ENCODE measurements at regions not wholly inside any gene's neighbourhood (a gene's known extent, or its start where the extent isn't known, plus 50 kb on each side); places are given as distances from the start of the nearest gene placed in this dataset.

DNA sequence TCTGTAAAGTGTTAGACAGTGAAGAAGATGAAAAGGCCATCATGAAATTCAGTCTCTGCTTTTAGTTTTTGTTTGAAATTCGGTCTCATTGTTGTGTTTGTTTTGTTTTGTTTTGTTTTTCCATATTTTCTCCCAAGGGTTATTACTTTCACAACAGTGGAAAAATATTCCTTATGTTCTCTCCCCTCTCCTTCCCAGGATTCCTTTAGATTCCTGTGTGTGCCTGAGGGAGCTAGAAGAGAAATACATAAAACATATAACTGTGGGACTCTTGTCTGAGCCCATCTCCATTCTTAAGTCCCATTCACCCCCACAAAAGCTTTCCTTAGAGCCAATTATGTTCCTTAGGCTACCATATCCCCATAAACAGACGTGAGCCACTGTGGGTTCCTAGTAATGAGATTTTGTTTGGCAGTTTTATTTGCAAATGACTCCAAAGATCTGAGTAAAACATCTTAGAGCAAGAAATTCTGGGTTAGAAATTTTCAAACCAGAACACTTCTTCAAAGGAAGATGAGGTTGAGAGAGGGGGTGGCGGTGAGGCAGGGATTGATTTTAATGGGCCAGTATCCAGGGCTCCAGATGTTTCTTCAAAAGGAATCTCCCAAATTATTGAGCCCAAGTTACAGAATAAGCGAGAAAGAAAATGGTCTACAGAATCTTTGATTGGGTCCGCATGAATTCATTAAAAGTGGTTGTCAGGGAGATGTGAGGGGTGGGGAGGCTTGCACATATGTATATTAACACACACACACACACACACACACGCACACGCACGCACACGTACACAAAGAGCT is 157.8 kb upstream of the TNP1 start:
- H3K4me3 ChIP-seq (ENCODE audit: low read length): no peak overlapping the region
- DNase-seq (ENCODE audit: low read depth, low spot score): no peak

DNA sequence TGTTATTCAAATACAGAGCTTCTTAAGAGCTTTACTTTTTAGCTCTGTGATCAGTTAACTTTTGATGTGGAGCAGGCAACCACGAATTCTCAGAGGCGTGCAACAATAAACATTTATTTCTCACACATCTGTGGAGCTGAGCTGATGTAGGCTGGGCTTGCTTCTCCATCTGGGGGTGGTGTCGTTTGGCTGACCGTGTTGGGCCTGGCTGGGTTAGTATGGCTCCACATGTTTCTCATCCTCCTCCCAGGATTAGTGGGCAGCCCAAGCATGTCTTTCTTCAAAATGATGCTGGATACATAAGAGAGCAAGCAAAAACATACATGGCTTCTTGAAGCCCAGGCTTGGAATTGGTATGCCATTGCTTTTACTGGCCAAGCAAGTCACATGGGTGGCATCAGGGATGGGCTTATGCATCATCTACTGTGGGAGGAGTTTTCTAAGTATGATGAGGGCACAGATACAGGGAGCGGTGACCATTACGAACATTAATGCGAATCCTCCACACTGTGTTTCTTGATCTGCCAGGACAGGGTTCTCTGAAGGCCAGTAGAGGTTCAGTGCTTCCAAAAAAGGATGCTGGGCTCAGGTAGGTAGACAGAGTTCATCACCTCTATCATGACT is 157.0 kb upstream of the TNP1 start:
- peak; percentile 45 for DNase-seq (ENCODE audit: low read depth, low spot score)
- no peak overlapping the region for H3K4me3 ChIP-seq (ENCODE audit: low read length)

DNA sequence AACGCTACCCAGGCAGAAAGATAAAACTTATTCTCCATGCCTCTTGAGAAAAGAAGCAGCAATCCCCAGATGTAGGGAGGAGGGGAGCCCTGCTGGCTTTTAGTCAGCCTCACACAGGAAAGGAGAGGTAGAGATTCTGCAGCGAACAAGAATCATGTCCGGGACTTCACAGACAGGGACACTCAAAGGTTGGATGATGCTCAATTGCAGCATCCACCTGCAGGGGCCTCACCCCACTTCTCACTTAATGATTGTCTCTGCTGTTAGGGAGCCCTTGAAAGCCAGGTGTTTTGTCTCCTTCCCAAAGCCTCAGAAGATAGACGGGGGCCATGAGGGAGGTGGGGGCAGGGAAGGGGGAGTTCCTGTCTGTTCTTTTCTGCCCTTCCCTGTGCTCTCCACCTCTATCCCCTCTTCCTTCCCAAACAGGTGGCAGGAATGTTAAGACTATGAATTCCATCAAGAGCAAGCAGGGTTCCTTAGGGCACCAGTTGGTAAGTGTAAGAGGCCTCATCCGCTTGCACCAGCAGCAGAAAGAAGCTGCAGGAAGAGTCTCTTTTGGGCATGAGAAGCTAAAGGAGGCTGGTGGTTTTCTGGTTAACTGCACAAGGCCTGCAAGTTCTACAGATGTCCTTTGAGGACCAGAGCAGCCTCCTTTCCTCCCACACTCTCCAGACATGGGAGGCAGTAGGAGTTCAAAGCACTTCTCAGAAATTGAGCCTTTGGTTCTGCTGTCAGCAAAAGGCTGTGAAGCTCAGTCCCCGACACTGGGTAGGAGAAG is 154.7 kb upstream of the TNP1 start:
- H3K4me3 ChIP-seq (ENCODE audit: low read length): no peak overlapping the region
- DNase-seq (ENCODE audit: low read depth, low spot score): peak; percentile 63

GRCh38 chr2:217013926-217014325 is 154.1 kb upstream of the TNP1 start:
- DNase-seq (ENCODE audit: low read depth, low spot score): no peak
- no peak overlapping the region for H3K4me3 ChIP-seq (ENCODE audit: low read length)

GRCh38 chr2:217011576-217011975 is 151.7 kb upstream of the TNP1 start:
- DNase-seq (ENCODE audit: low read depth, low spot score): no peak

GRCh38 chr2:217010173-217010572 is 150.3 kb upstream of the TNP1 start:
- DNase-seq (ENCODE audit: low read depth, low spot score): no peak
- no peak overlapping the region for H3K4me3 ChIP-seq (ENCODE audit: low read length)

More at GRCh38 chr2:217011576-217011975, 151.7 kb upstream of the TNP1 start:
- no peak overlapping the region for H3K4me3 ChIP-seq (ENCODE audit: low read length)

- no peak for DNase-seq (ENCODE audit: low read depth, low spot score)
- H3K4me3 ChIP-seq (ENCODE audit: low read length): no peak overlapping the region
Observed at GRCh38 chr2:217008794-217009193, 148.9 kb upstream of the TNP1 start.

- no peak for DNase-seq (ENCODE audit: low read depth, low spot score)
- H3K4me3 ChIP-seq (ENCODE audit: low read length): no peak overlapping the region
Observed at GRCh38 chr2:217006217-217006616, 146.4 kb upstream of the TNP1 start.

DNA sequence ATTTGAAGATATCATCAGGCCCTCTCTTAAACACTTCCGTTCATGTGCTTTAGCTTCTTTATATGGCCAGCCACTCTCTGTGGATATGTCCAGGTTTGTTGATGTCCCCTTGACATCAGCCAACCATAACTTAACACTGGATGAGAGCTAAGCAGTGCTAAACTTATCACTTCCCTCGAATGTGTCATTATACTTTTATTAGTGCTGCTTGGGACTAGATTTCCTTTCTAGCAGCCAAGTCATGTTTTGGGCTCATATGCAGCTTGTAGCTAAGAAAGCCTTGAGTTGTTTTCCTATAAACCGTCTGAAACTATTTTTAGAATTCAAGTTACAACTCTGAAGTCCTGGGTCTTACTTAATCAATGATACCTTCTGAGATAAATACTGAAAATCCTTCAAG is 144.8 kb upstream of the TNP1 start:
- no peak for DNase-seq (ENCODE audit: low read depth, low spot score)
- H3K4me3 ChIP-seq (ENCODE audit: low read length): no peak overlapping the region

DNA sequence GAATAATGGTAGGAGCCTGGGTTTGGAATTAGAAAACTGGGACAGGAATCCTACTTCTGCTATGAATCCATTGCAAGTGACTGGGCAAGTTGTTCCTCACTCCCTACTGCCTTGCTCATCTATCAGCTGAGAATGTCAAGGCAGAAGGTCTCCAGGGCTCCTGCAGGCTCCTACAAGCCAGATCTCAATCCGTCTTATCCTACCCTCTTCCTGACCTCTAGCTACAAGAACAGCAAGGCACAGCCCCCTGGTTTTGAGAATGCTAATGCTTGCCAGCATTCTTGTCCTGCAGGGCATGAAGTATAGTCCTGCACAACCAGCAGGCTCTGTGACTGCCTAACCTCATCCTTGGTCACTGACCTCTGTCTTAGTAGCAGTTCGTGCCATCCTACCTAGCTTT is 141.9 kb upstream of the TNP1 start:
- DNase-seq (ENCODE audit: low read depth, low spot score): no peak
- H3K4me3 ChIP-seq (ENCODE audit: low read length): no peak overlapping the region

DNA sequence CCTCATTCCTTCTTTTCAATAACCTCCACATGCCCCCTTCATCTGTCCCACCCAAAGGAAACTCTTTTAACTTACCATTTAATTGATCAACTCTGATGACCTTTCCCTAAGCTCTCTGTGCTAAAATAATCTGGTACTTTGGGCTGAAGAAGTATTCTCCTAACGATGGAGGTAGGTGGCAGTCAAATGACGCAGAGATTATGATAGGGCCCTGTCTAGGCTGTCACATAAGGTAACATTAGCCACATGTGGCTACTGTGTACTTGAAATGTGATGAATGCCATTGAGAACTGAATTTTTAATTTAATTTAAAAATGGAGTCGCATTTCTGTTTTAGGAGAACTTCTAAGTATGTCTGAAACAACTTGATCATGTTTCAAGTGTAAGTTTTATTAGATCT is 140.5 kb upstream of the TNP1 start:
- DNase-seq (ENCODE audit: low read depth, low spot score): no peak
- H3K4me3 ChIP-seq (ENCODE audit: low read length): no peak overlapping the region

DNA sequence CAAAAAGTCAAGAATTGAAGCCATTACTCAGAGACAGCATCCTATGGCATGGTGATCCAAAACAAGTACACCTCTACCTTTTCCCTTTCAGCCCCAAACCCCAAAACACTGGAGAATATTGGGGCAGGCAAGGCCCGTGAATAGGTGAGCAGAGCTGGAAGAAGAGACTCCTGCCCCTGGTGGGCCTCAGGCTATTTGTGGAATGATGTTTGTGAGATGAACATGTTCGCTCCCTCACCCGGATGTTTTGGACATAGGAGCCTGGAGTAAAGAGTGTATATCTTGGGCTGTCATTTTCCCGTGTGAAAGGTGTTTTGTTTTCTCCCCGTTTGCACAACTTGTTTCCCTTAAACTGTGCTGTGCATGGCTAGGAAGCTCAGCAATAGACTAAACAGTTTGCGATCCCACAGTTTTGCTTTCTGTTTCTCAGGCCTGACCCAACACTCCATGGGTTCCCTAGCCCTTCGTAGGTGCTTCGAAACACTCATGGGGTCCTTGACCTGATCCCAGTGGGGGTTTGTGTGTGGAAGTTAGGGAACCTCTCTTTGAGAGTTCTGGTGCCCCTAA is 136.5 kb upstream of the TNP1 start:
- H3K4me3 ChIP-seq (ENCODE audit: low read length): no peak overlapping the region

GRCh38 chr2:216994353-216994854 is 134.5 kb upstream of the TNP1 start:
- H3K4me3 ChIP-seq (ENCODE audit: low read length): no peak overlapping the region
- no peak for DNase-seq (ENCODE audit: low read depth, low spot score)

More for the DNA sequence above, 136.5 kb upstream of the TNP1 start:
- no peak for DNase-seq (ENCODE audit: low read depth, low spot score)

DNA sequence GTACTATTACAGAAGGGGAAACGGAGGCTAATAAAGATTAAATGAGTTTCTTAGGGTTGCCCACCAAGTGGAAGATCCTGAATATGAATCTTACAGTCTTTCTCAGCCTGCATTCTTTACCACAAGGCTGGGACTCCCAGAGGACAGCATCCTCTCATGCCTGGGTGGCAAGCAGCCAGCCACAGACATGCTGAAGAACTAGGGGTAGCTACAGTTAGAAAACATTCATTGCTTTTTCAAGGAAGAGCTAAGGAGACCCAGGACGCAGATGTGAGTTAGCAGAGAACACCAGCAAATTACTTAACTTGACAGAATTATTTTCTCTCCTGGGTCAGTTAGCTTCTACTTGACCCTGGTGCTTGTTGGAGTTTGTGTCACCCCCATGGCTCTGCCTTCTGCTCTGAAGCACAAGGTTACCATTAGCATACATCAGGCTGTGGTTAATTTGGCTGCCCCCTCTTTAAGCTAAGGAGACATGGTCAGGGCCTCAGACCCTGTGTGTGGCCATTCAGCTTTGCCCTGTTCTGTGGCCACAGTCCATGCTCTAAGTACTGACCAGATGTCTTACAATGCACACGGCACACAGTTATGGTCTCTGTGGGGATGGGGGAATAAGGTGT is 132.3 kb upstream of the TNP1 start:
- DNase-seq (ENCODE audit: low read depth, low spot score): no peak
- H3K4me3 ChIP-seq (ENCODE audit: low read length): no peak overlapping the region

GRCh38 chr2:216991563-216991962 is 131.7 kb upstream of the TNP1 start:
- no peak for DNase-seq (ENCODE audit: low read depth, low spot score)
- H3K4me3 ChIP-seq (ENCODE audit: low read length): no peak overlapping the region

GRCh38 chr2:216989340-216990129 is 129.7 kb upstream of the TNP1 start:
- DNase-seq (ENCODE audit: low read depth, low spot score): no peak
- no peak overlapping the region for H3K4me3 ChIP-seq (ENCODE audit: low read length)

GRCh38 chr2:216987252-216987821 is 127.5 kb upstream of the TNP1 start:
- no peak for DNase-seq (ENCODE audit: low read depth, low spot score)
- H3K4me3 ChIP-seq (ENCODE audit: low read length): no peak overlapping the region

DNA sequence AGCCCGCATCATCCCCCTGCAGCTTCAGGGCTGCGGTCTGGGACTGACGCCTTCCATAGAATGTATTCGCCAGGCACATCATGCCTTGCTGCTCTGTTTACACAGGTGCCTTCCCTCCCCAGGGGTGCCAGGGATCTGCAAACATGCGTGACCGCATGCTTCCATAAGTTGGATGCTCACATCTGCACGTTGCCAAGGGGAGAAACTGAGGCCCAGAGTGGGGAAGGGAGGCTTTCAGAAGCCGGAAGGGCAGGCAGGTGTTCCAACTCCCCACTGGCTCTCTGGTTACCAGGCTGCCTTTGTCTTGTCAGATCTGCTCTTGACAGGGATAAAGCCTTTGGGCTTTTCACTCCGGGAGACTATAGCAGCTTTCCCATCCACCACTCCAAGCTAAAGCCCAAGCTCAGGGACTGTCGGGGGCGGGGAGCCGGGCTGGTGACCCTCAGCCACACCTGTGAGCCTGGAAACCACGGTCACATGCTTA is 125.8 kb upstream of the TNP1 start:
- no peak for DNase-seq (ENCODE audit: low read depth, low spot score)

More for the DNA sequence above, 125.8 kb upstream of the TNP1 start:
- no peak overlapping the region for H3K4me3 ChIP-seq (ENCODE audit: low read length)

Data from Jurkat, Clone E6-1 (cell line).